Smooth muscle cell (in vitro differentiated cells): ENCODE measurements at regions not wholly inside any gene's neighbourhood (a gene's known extent, or its start where the extent isn't known, plus 50 kb on each side); places are given as distances from the start of the nearest gene placed in this dataset.

Experiments
- DNase-seq: peaks from one replicate; lab custom pipeline; 2025; ENCODE audit not compliant: unreplicated experiment; lab: John Stamatoyannopoulos, UW
- H2AFZ ChIP-seq: fragments of 200-600 bp; sonication (generic); 2 replicates; pipeline ENCODE4 v1.6.0; 2016; ENCODE audit warnings: antibody characterized with exemption, low read depth, mild to moderate bottlenecking
- H3F3A ChIP-seq: fragments of 200-600 bp; sonication (generic); 2 replicates; pipeline ENCODE4 v1.6.0; 2017; ENCODE audit warnings: antibody characterized with exemption, low read depth
- H3K27ac ChIP-seq: fragments of 200-600 bp; sonication (generic); 2 replicates; pipeline ENCODE4 v1.5.1; 2016; ENCODE audit warnings: low read depth, mild to moderate bottlenecking
- H3K27me3 ChIP-seq: fragments of 200-600 bp; sonication (generic); 2 replicates; pipeline ENCODE4 v1.6.1; 2016; ENCODE audit warnings: low read depth, mild to moderate bottlenecking
- H3K36me3 ChIP-seq: fragments of 200-600 bp; sonication (generic); 2 replicates; pipeline ENCODE4 v1.5.1; 2016; ENCODE audit warnings: low read depth
- H3K4me1 ChIP-seq: fragments of 200-600 bp; sonication (generic); 2 replicates; pipeline ENCODE4 v1.5.1; 2016; ENCODE audit warnings: low read depth
- H3K4me2 ChIP-seq: fragments of 200-600 bp; sonication (generic); 2 replicates; pipeline ENCODE4 v1.6.0; 2016; ENCODE audit warnings: mild to moderate bottlenecking
- H3K4me3 ChIP-seq: fragments of 200-600 bp; sonication (generic); 2 replicates; pipeline ENCODE4 v1.5.1; 2016; ENCODE audit warnings: mild to moderate bottlenecking
- H3K79me2 ChIP-seq: fragments of 200-600 bp; sonication (generic); 2 replicates; pipeline ENCODE4 v1.6.0; 2016; ENCODE audit warnings: low read depth, mild to moderate bottlenecking
- H3K9ac ChIP-seq: fragments of 200-600 bp; sonication (generic); 2 replicates; pipeline ENCODE4 v1.6.0; 2016; ENCODE audit warnings: low read depth
- H3K9me3 ChIP-seq: fragments of 200-600 bp; sonication (generic); replicated peaks from 2 replicates; pipeline ENCODE4 v1.5.1; 2016; ENCODE audit warnings: low read depth
- H4K20me1 ChIP-seq: fragments of 200-600 bp; sonication (generic); 2 replicates; pipeline ENCODE4 v1.6.0; 2016; ENCODE audit warnings: low read depth
- CTCF ChIP-seq: fragments of 200-600 bp; sonication (generic); IDR thresholded peaks from 2 replicates; pipeline ENCODE4 v1.5.1; 2017; ENCODE audit warnings: borderline replicate concordance, mild to moderate bottlenecking, antibody characterized with exemption; ENCODE audit not compliant: insufficient read depth, poor library complexity, severe bottlenecking
- WGBS: methylation state at CpG from one replicate; pipeline ENCODE4 v1.1.7; 2016; ENCODE audit warnings: low lambda C conversion rate; 5-methylcytosine and 5-hydroxymethylcytosine counted together

GRCh38 chr5:99636663-99637062, 707.9 kb upstream of the CHD1 start:
- Histone ChIP-seq H4K20me1 (no peaks in the 10 kb centered on the region), H3K4me2 (no peak overlapping the region), H2AFZ (no peak overlapping the region), H3F3A (no peaks in the 10 kb centered on the region), H3K27ac (no peak overlapping the region), H3K9ac (no peak overlapping the region), H3K27me3 (no peaks in the 10 kb centered on the region), H3K4me1 (no peaks in the 10 kb centered on the region), H3K36me3 (no peaks in the 10 kb centered on the region), H3K9me3 (no peaks in the 10 kb centered on the region), H3K79me2 (no peaks in the 10 kb centered on the region), H3K4me3 (no peak overlapping the region)
- DNase-seq = no peak
- TF ChIP-seq CTCF = no peak
- WGBS = 91% methylated on average over 2 of the region's 2 CpGs

DNA sequence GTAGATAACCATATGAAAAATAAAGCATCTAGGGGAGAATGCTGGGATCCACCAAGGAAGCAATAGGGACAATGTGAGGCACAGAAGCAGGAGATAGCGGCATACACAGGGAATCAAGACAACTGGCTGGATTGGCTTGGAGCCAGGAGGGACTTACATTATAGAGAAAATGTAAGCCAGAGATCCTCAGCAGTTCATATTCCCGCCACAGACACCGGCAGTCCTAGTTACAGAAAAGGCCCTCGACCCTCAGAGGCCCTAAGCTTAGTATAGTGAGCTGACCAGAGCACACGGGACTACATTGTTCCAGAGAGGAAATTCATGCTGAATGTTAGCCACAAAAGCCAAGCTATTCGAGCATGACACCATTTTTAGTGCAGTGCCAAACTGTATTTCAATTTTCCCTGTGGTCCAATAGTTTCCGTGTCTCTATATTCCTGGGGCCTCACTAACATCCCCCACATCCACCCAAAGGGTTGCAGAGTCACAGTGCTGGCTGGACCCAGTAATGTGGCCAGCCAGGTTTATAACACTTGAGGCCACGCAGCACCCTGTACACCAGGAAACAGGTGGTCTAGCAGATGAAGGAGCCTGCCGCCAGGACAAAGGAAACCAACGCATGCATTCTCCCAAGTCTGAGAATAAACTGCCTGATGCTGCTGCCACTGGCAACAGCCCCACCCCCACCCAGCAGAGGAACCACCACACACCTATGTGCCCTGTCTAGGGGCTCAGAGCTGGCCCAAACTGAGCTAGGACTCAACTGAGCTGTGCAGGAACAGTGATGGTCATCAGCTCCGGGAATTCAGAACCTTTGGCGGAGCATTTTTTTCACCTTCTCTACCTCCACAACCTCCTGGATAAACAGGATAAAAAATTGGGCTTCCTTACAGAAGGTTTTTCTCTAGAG, 693.2 kb upstream of the CHD1 start:
- WGBS = 84% methylated on average over 12 of the region's 12 CpGs
- Histone ChIP-seq H4K20me1 (no peaks in the 10 kb centered on the region), H3K36me3 (no peaks in the 10 kb centered on the region), H3K9ac (no peak overlapping the region), H3K79me2 (no peaks in the 10 kb centered on the region), H3K4me1 (no peaks in the 10 kb centered on the region), H3K4me2 (no peak overlapping the region), H3K4me3 (no peak overlapping the region), H3K9me3 (no peaks in the 10 kb centered on the region), H3F3A (no peaks in the 10 kb centered on the region), H2AFZ (no peak overlapping the region), H3K27ac (no peak overlapping the region), H3K27me3 (no peaks in the 10 kb centered on the region)
- no peak for TF ChIP-seq CTCF
- DNase-seq = no peak

DNA sequence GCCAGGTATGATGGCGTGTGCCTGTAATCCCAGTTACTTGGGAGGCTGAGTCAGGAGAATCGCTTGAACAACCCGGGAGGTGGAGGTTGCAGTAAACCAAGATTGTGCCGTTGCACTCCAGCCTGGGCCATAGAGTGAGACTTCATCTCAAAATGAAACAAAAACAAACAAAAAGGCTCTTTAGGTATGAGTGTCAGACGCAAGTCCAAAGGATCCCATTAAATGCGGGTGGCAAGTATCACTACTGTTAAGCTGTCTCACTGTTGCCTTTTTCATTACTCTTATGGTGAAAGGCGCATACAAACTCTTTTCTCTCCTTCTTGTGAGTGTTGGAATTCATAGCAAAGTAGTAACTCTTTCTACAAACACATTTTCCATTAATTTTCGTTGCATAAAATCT, 688.5 kb upstream of the CHD1 start:
- Histone ChIP-seq H3F3A (no peaks in the 10 kb centered on the region), H4K20me1 (no peaks in the 10 kb centered on the region), H3K36me3 (no peaks in the 10 kb centered on the region), H3K9ac (no peak overlapping the region), H3K4me3 (no peak overlapping the region), H3K4me1 (no peaks in the 10 kb centered on the region), H3K27me3 (no peaks in the 10 kb centered on the region), H3K79me2 (no peaks in the 10 kb centered on the region), H3K9me3 (no peaks in the 10 kb centered on the region), H2AFZ (no peak overlapping the region), H3K4me2 (no peak overlapping the region), H3K27ac (no peak overlapping the region)
- no peak for TF ChIP-seq CTCF
- no peak for DNase-seq
- 94% methylated on average over 8 of the region's 8 CpGs for WGBS

DNA sequence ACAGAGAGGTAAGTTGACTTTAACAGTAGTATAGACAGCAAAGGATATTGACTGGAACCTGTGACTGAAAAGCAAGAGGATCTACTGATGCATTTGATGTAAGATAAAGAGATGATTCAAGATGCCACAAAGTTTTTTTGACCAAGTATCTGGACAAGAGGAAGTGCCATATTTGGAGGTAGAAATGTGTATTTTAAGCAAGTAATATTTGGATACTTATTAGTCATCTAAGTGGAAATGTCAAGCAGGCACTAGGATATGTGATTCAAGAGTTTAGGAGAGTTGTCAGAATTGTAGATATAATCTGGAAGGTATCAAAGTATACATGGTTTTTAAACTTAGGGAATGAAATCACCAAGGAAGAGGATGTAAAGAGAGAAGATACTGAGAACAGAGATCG, 686.1 kb upstream of the CHD1 start:
- Histone ChIP-seq H3F3A (no peaks in the 10 kb centered on the region), H3K27ac (no peak overlapping the region), H3K9ac (no peak overlapping the region), H3K4me2 (no peak overlapping the region), H3K4me3 (no peak overlapping the region), H2AFZ (no peak overlapping the region), H3K79me2 (no peaks in the 10 kb centered on the region), H4K20me1 (no peaks in the 10 kb centered on the region), H3K4me1 (no peaks in the 10 kb centered on the region), H3K36me3 (no peaks in the 10 kb centered on the region), H3K27me3 (no peaks in the 10 kb centered on the region), H3K9me3 (no peaks in the 10 kb centered on the region)
- TF ChIP-seq CTCF = no peak
- no peak for DNase-seq
- 87% methylated on average over 1 of the region's 1 CpG for WGBS
